ENCODE measurements at regions not wholly inside any gene's neighbourhood (a gene's known extent, or its start where the extent isn't known, plus 50 kb on each side); places are given as distances from the start of the nearest gene placed in this dataset.

- Histone ChIP-seq H3K9me3 (no peaks in the 10 kb centered on the region), H3K4me3 (ENCODE audit: low read depth, low read length) (no peak overlapping the region), H3K27me3 (no peaks in the 10 kb centered on the region), H3K4me1 (no peaks in the 10 kb centered on the region), H3K36me3 (no peaks in the 10 kb centered on the region)
- TF ChIP-seq CTCF (IDR thresholded peaks at IDR 0.05; ENCODE audit: low read depth, low read length), result no peak
- DNase-seq, result no peak
Observed at GRCh38 chr11:129268371-129268770, 76.2 kb upstream of the ARHGAP32 start.

- no peak for DNase-seq
- H3K27me3 ChIP-seq, result no peaks in the 10 kb centered on the region
- no peaks in the 10 kb centered on the region for H3K9me3 ChIP-seq
- H3K36me3 ChIP-seq, result no peaks in the 10 kb centered on the region
- no peak for TF ChIP-seq CTCF (IDR thresholded peaks at IDR 0.05; ENCODE audit: low read depth, low read length)
- H3K4me3 ChIP-seq (ENCODE audit: low read depth, low read length), result no peak overlapping the region
- H3K4me1 ChIP-seq, result no peaks in the 10 kb centered on the region
Observed at GRCh38 chr11:129267716-129268115, 75.6 kb upstream of the ARHGAP32 start.

GRCh38 chr11:129266536-129266935 lies 74.4 kb upstream of the ARHGAP32 start:
- Histone ChIP-seq H3K27me3 (no peaks in the 10 kb centered on the region), H3K36me3 (no peaks in the 10 kb centered on the region), H3K9me3 (no peaks in the 10 kb centered on the region), H3K4me3 (ENCODE audit: low read depth, low read length) (no peak overlapping the region), H3K4me1 (no peaks in the 10 kb centered on the region)
- TF ChIP-seq CTCF (IDR thresholded peaks at IDR 0.05; ENCODE audit: low read depth, low read length), result no peak
- no peak for DNase-seq

GRCh38 chr11:129265125-129265788 lies 73.1 kb upstream of the ARHGAP32 start:
- Histone ChIP-seq H3K9me3 (no peaks in the 10 kb centered on the region), H3K27me3 (no peaks in the 10 kb centered on the region), H3K4me1 (no peaks in the 10 kb centered on the region), H3K36me3 (no peaks in the 10 kb centered on the region), H3K4me3 (ENCODE audit: low read depth, low read length) (no peak overlapping the region)
- no peak for DNase-seq
- no peak for TF ChIP-seq CTCF (IDR thresholded peaks at IDR 0.05; ENCODE audit: low read depth, low read length)

GRCh38 chr11:129264114-129264513 lies 72.0 kb upstream of the ARHGAP32 start:
- Histone ChIP-seq H3K9me3 (no peaks in the 10 kb centered on the region), H3K4me1 (no peaks in the 10 kb centered on the region), H3K27me3 (no peaks in the 10 kb centered on the region), H3K4me3 (ENCODE audit: low read depth, low read length) (no peak overlapping the region), H3K36me3 (no peaks in the 10 kb centered on the region)
- no peak for TF ChIP-seq CTCF (IDR thresholded peaks at IDR 0.05; ENCODE audit: low read depth, low read length)
- DNase-seq, result no peak

- Histone ChIP-seq H3K4me3 (ENCODE audit: low read depth, low read length) (no peak overlapping the region), H3K27me3 (no peaks in the 10 kb centered on the region), H3K36me3 (no peaks in the 10 kb centered on the region), H3K9me3 (no peaks in the 10 kb centered on the region), H3K4me1 (no peaks in the 10 kb centered on the region)
- no peak for TF ChIP-seq CTCF (IDR thresholded peaks at IDR 0.05; ENCODE audit: low read depth, low read length)
- DNase-seq, result no peak
Observed at GRCh38 chr11:129260750-129261149, 68.6 kb upstream of the ARHGAP32 start.
